ENCODE measurements at regions not wholly inside any gene's neighbourhood (a gene's known extent, or its start where the extent isn't known, plus 50 kb on each side); places are given as distances from the start of the nearest gene placed in this dataset.
A peak's percentile ranks its signal among the peaks of the same experiment; 100 is the strongest.

DNA sequence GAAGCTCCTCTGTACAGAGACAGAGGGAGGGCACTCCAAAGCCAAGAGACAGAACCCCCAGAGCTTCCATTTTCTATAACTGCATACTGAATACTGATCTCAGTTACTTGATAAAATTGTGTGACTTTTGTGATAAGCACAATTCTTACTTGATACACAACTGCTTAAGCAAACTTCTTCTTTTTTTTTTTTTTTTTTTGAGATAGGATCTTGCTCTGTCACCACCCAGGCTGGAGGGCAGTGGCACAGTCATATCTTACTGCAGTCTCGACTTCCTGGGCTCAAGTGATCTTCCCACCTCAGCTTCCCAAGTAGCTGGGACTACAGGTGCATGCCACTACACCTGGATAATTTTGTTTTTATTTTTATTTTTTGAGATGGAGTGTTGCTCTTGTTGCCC, 252.1 kb upstream of the ZNF608 start:
- in situ Hi-C loops (cut with MboI; ENCODE audit: low sequenced_read_pairs, unreplicated experiment) = no loop called here
- DNase-seq (ENCODE audit: low spot score) = no peak

DNA sequence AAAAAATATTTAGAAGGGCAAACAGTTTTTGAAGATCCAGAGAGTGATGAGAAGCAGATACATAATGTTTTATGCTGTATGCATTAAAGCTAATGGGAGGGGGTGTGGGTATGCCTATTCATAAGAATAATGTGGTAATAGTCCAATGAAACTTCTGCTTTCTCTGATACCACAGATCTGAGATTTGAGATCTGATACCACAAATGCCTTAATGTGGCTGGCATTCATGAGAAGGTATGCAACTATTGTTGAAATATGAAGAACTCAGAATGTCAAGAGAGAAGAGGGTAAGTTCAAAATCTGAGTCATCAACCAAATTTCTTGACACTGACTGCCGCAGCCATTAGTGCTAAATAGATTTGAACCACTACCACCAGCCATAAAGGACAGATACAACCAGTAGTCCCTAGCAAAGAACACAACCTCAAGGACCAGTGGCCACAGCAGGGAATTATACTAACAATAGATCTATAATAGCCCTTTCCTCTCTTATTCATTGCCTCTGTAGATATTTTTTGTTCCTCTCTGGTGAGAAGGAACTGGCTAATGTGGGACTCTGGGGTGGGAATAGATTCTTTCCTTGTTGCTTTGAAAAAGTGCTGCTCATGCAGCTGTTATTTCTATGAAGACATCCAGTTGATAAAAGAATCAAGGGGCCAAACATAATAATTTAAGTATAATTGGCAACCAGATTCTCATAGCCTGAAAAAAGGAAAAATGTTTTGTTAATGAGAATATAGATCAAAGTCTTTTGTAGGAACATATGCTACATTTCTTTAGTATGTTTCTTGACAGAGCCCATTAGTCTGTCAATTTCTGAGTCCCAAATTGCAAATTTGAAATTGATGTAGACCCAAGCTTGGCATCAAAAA, 256.5 kb upstream of the ZNF608 start:
- in situ Hi-C loops (cut with MboI; ENCODE audit: low sequenced_read_pairs, unreplicated experiment) = no loop called here
- DNase-seq (ENCODE audit: low spot score) = no peak

More for the DNA sequence above, 252.1 kb upstream of the ZNF608 start:
- TF ChIP-seq, protein P1, sequence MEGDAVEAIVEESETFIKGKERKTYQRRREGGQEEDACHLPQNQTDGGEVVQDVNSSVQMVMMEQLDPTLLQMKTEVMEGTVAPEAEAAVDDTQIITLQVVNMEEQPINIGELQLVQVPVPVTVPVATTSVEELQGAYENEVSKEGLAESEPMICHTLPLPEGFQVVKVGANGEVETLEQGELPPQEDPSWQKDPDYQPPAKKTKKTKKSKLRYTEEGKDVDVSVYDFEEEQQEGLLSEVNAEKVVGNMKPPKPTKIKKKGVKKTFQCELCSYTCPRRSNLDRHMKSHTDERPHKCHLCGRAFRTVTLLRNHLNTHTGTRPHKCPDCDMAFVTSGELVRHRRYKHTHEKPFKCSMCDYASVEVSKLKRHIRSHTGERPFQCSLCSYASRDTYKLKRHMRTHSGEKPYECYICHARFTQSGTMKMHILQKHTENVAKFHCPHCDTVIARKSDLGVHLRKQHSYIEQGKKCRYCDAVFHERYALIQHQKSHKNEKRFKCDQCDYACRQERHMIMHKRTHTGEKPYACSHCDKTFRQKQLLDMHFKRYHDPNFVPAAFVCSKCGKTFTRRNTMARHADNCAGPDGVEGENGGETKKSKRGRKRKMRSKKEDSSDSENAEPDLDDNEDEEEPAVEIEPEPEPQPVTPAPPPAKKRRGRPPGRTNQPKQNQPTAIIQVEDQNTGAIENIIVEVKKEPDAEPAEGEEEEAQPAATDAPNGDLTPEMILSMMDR (IDR thresholded peaks at IDR 0.05; ENCODE audit: borderline replicate concordance, control extremely low read depth, extremely low read depth, insufficient read depth, missing control alignments) = no peak

DNA sequence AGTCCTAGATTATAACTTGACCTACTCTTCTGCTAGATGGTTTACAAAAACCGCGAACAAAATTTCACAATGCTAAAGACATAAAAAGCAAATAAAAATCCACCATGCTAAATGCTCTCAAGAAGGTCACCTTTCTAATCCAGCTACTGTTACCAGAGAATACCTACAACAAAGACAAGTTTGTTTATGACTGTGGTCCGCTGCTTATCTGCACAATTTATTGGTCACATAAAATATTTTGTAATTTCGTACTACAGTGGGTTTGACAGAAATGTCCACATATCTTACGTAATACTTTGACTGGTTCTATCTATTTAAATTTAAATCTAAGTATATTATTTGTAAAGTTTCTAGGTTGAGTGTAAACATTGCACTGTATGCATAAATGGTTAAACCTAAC, 257.6 kb upstream of the ZNF608 start:
- TF ChIP-seq, protein P1 (IDR thresholded peaks at IDR 0.05; ENCODE audit: borderline replicate concordance, control extremely low read depth, extremely low read depth, insufficient read depth, missing control alignments) = no peak

More for the DNA sequence above, 256.5 kb upstream of the ZNF608 start:
- TF ChIP-seq, protein P1 (IDR thresholded peaks at IDR 0.05; ENCODE audit: borderline replicate concordance, control extremely low read depth, extremely low read depth, insufficient read depth, missing control alignments) = no peak

DNA sequence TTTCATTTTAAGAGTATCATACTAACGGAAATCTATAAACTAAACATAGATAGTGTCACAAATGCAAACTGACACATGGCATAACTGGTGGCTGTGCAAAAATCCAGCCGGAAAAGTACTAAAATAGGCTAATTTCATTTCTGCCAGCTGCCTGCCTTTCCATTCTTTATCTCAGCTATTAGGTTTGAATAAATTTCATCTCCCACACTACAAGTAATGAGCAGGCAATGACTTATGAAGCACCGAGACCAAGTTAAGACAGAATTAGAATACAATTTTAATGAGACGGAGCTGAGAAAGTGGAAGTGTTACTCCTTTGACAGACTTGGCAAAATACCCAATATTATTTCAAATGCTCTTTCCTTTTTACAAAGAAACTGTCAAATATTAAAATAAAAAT, 258.8 kb upstream of the ZNF608 start:
- in situ Hi-C loops (cut with MboI; ENCODE audit: low sequenced_read_pairs, unreplicated experiment) = no loop called here

More for the DNA sequence above, 257.6 kb upstream of the ZNF608 start:
- in situ Hi-C loops (cut with MboI; ENCODE audit: low sequenced_read_pairs, unreplicated experiment) = no loop called here
- DNase-seq (ENCODE audit: low spot score) = no peak

DNA sequence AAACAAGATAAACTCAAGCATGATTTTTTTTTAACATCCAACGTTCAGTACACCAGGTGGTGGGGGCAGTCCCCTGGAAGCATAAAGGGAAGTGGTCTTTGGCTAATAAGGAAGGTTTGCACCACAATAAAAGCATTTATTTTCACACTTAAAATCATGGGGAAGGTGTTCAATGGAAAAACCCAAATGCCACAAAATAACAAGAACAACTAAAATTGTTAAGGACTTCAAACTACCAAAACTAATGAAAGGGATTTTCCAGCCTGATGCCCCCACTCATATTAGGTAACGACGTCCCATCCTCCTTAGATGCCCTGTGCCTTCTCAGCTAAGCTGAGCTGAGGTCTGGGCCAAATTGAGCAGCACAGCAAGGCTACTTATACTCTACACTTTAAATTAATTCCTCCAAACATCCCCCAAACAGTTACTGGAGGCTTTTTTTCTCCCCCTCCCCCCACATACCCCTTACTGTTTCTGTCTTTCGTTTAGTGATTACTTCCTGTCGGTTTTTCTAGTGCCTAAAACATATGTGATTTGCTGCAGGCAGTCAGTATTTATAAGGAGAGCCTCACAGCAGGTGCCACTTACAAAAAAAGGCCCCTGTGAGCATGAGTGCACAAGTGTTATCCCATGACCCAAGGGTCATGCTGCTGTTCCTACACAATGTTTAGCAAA, 259.7 kb upstream of the ZNF608 start:
- TF ChIP-seq, protein P1 (IDR thresholded peaks at IDR 0.05; ENCODE audit: borderline replicate concordance, control extremely low read depth, extremely low read depth, insufficient read depth, missing control alignments) = no peak
- in situ Hi-C loops (cut with MboI; ENCODE audit: low sequenced_read_pairs, unreplicated experiment) = no loop called here
- peak; percentile 22 for DNase-seq (ENCODE audit: low spot score)

More for the DNA sequence above, 258.8 kb upstream of the ZNF608 start:
- no peak for DNase-seq (ENCODE audit: low spot score)
- TF ChIP-seq, protein P1 (IDR thresholded peaks at IDR 0.05; ENCODE audit: borderline replicate concordance, control extremely low read depth, extremely low read depth, insufficient read depth, missing control alignments) = no peak

DNA sequence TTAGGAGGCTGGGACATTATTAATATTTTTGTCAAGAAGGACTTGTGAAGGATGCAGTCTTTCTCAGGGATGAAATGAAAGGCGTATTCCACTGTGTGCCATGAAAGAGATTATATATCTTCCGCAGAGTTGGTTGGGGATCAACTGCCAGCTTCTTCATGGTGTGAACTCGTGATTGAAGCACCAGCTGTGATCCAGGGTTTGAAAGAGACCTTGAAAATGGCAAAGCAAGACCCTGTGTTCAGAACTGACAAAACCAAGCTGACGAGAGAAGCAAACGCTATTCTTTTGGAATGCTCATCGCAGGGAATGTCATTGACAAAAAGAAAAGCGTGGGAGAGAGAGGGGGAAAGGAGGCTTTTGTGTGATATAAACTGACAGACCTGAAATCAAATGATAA, 263.9 kb upstream of the ZNF608 start:
- no peak for DNase-seq (ENCODE audit: low spot score)
- in situ Hi-C loops (cut with MboI; ENCODE audit: low sequenced_read_pairs, unreplicated experiment) = no loop called here

More for the DNA sequence above, 263.9 kb upstream of the ZNF608 start:
- TF ChIP-seq, protein P1 (IDR thresholded peaks at IDR 0.05; ENCODE audit: borderline replicate concordance, control extremely low read depth, extremely low read depth, insufficient read depth, missing control alignments) = no peak

Measured in GM13976 (cell line).